Erythroblast (primary cell): ENCODE measurements at regions not wholly inside any gene's neighbourhood (a gene's known extent, or its start where the extent isn't known, plus 50 kb on each side); places are given as distances from the start of the nearest gene placed in this dataset.

Experiments
- GATA1 ChIP-seq: IDR thresholded peaks from 2 replicates; pipeline ENCODE4 v1.6.1; 2011; ENCODE audit warnings: low read depth, mild to moderate bottlenecking, control low read depth, low read length, moderate library complexity
- POLR2A ChIP-seq: IDR thresholded peaks from 2 replicates; pipeline ENCODE4 v1.6.1; 2011; ENCODE audit warnings: mild to moderate bottlenecking, low read length

DNA sequence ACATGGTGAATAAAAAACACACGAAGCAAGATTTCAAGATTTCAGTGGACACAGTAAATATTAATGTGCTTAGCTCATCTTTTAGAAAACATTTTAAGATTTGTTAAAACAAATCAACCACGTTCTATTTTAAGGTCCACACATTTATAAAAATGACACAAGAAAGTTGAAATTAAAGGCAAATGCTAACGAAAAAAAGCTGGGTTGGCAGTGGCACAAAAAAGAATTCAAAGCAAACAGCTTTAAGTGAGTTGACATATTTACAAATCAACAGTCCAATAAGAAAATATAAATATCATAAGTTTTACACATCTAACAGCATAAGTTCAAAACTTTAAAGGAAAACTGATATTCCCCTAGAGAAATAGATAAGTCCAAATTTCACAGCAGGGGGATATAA lies 430.4 kb upstream of the CCDC54 start:
- TF ChIP-seq POLR2A = no peak
- no peak for TF ChIP-seq GATA1
